ENCODE measurements at regions not wholly inside any gene's neighbourhood (a gene's known extent, or its start where the extent isn't known, plus 50 kb on each side); places are given as distances from the start of the nearest gene placed in this dataset.

DNA sequence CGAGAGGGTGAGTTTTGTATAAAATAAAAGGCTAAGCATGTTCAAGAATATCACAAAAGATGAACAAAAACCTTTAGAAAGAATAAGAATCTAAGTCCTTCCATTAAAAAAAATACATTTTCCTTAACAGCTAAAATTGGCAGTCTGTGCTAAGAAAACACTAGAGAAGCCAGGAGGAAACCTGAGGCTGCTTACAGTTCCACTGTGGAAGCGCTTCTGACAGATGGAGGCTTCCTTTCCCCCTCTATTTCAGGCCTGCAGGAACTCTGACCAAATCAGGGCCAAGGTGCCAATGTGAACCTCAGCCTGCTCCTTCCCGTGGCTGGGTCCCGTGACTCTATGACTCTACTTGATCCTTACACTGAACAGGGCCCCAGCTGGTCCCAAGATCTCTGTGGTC, 108.1 kb upstream of the ARHGAP28 start:
- TF ChIP-seq CTCF (IDR thresholded peaks at IDR 0.05) (no peak), EZH2 (IDR thresholded peaks at IDR 0.05; ENCODE audit: borderline replicate concordance, insufficient read depth, low read depth, low read length, poor library complexity, severe bottlenecking) (no peak)
